ENCODE measurements at regions not wholly inside any gene's neighbourhood (a gene's known extent, or its start where the extent isn't known, plus 50 kb on each side); places are given as distances from the start of the nearest gene placed in this dataset.

DNA sequence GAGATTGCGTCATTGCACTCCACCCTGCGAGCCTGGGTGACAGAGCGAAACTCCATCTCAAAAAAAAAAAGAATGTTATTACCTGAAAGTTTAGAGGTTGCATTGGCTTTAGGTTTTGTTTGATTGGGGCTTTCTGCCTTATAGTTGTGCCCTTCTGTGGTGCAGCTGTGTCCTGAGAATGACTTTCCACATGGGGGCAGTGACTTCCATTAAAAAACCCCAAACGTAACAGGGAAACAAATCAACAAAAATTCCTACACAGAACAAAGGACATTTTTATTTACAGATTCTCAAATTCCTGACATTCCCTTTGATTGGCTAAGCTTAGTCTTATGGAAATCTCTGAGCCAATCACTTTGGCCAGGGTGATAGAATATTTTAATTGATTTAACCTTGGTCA is 154.1 kb upstream of the GPR149 start:
- Mint-ChIP-seq H3K27ac (ENCODE audit: unreplicated experiment) (no peak overlapping the region), H3K4me3 (ENCODE audit: unreplicated experiment) (no peak overlapping the region)

DNA sequence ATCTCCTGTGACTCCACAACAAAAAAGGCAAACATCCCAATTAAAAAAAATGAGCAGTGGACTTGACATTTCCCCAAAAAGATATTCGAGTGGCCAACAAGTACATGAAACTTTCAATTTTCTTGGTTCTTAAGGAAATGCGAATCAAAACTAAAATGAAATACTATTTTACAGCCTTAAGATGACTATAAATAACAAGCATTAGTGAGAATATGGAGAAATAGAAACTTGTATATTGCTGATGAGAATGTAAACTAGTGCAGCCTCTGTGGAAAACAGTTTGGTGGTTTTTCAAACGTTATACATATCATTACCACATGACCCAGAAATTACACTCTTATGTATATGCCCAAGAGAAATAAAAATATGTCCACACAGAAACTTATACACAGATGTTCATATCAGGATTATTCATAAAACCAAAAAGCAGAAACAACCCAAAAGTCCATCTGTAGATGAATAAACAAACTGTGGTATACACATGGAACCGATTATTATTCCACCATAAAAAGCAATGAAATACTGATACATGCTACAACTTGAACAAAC is 153.2 kb upstream of the GPR149 start:
- no peaks in the 10 kb centered on the region for H3K4me1 Mint-ChIP-seq (ENCODE audit: low read depth)

More for the DNA sequence above, 154.1 kb upstream of the GPR149 start:
- H3K27me3 Mint-ChIP-seq (ENCODE audit: low read depth): no peaks in the 10 kb centered on the region
- TF ChIP-seq, protein P1, sequence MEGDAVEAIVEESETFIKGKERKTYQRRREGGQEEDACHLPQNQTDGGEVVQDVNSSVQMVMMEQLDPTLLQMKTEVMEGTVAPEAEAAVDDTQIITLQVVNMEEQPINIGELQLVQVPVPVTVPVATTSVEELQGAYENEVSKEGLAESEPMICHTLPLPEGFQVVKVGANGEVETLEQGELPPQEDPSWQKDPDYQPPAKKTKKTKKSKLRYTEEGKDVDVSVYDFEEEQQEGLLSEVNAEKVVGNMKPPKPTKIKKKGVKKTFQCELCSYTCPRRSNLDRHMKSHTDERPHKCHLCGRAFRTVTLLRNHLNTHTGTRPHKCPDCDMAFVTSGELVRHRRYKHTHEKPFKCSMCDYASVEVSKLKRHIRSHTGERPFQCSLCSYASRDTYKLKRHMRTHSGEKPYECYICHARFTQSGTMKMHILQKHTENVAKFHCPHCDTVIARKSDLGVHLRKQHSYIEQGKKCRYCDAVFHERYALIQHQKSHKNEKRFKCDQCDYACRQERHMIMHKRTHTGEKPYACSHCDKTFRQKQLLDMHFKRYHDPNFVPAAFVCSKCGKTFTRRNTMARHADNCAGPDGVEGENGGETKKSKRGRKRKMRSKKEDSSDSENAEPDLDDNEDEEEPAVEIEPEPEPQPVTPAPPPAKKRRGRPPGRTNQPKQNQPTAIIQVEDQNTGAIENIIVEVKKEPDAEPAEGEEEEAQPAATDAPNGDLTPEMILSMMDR (IDR thresholded peaks at IDR 0.05): no peak
- no peak for DNase-seq (ENCODE audit: low spot score)
- H3K36me3 Mint-ChIP-seq (ENCODE audit: low read depth): no peaks in the 10 kb centered on the region
- no peaks in the 10 kb centered on the region for H3K9me3 Mint-ChIP-seq (ENCODE audit: low read depth)
- H3K4me1 Mint-ChIP-seq (ENCODE audit: low read depth): no peaks in the 10 kb centered on the region

DNA sequence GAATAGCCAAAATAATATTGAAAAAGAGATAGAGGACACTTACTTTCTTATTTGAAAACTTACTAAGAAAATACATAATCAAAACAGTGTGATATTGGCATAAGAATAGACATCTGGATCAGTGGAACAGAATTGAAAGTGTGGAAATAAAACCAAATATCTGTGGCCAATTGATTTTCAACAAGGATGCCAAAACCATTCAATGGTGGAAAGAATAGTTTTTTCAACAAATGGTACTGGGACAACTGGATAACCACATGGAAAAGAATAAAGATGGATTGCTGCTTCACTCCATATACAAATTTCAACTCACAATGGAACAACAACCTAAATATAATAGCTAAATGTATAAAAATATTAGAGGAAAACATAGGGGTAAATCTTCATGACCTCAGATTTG is 152.5 kb upstream of the GPR149 start:
- H3K4me1 Mint-ChIP-seq (ENCODE audit: low read depth): no peaks in the 10 kb centered on the region
- TF ChIP-seq, protein P1 (IDR thresholded peaks at IDR 0.05): no peak
- no peaks in the 10 kb centered on the region for H3K36me3 Mint-ChIP-seq (ENCODE audit: low read depth)
- no peak overlapping the region for H3K27ac Mint-ChIP-seq (ENCODE audit: unreplicated experiment)
- no peak for DNase-seq (ENCODE audit: low spot score)
- H3K27me3 Mint-ChIP-seq (ENCODE audit: low read depth): no peaks in the 10 kb centered on the region
- no peak overlapping the region for H3K4me3 Mint-ChIP-seq (ENCODE audit: unreplicated experiment)
- no peaks in the 10 kb centered on the region for H3K9me3 Mint-ChIP-seq (ENCODE audit: low read depth)

More for the DNA sequence above, 153.2 kb upstream of the GPR149 start:
- DNase-seq (ENCODE audit: low spot score): no peak
- Mint-ChIP-seq H3K9me3 (ENCODE audit: low read depth) (no peaks in the 10 kb centered on the region), H3K36me3 (ENCODE audit: low read depth) (no peaks in the 10 kb centered on the region), H3K4me3 (ENCODE audit: unreplicated experiment) (no peak overlapping the region), H3K27ac (ENCODE audit: unreplicated experiment) (no peak overlapping the region), H3K27me3 (ENCODE audit: low read depth) (no peaks in the 10 kb centered on the region)
- TF ChIP-seq, protein P1 (IDR thresholded peaks at IDR 0.05): no peak

DNA sequence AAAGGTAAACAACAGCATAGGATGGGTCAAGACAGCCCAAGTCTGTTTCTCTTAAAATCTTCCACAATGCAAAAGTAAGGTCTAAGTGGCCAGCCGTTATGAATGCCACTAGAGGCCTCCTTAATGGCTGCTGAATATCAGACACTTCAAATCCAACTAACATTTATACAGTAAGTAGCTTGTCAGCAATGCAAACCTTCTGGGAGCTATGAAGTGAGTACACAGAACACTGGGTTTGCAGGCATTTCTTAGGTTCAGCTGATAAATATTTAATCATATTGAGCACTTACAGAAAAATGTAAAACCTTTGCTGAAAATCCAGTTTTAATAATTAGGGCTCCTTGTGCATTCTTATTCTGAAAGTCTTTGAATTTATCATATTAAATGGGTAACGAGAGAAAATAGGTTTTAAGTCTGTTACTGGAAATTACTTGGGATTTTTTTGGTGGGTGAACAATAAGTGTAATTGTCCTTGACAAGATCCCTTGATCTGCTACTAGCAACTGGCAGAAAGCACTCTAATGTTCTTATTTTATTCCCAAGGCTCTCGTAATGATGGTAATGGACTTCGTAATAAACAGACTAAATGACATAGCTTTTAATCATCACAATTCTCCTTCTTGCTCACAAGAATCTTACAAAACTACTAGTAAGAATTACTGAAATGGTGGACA is 141.7 kb upstream of the GPR149 start:
- no peaks in the 10 kb centered on the region for H3K4me1 Mint-ChIP-seq (ENCODE audit: low read depth)
- H3K27me3 Mint-ChIP-seq (ENCODE audit: low read depth): no peaks in the 10 kb centered on the region
- no peak overlapping the region for H3K4me3 Mint-ChIP-seq (ENCODE audit: unreplicated experiment)
- peaks cover 13% of the 10 kb centered on the region for H3K9me3 Mint-ChIP-seq (ENCODE audit: low read depth)
- TF ChIP-seq, protein P1 (IDR thresholded peaks at IDR 0.05): no peak
- H3K36me3 Mint-ChIP-seq (ENCODE audit: low read depth): no peaks in the 10 kb centered on the region
- no peak overlapping the region for H3K27ac Mint-ChIP-seq (ENCODE audit: unreplicated experiment)
- no peak for DNase-seq (ENCODE audit: low spot score)

DNA sequence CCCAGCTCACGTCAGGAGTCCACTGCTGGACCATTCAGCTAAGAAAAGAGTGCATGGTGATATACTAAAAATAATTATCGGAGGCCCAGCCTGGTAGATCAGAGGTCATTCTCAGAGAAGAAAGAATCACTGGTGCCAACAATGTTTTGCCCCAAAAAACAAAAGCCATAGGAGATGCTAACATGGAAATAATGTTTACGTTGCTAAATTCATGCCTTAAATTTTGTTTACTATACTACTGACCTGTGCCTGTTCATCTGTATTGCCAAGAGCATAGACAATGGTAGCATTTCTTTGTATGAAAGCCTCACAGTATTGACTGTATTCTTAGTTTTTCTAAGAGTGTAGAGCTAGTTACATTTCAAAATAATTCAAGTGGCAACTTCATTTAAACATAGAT is 138.1 kb upstream of the GPR149 start:
- Mint-ChIP-seq H3K4me3 (ENCODE audit: unreplicated experiment) (no peak overlapping the region), H3K36me3 (ENCODE audit: low read depth) (no peaks in the 10 kb centered on the region), H3K9me3 (ENCODE audit: low read depth) (no peaks in the 10 kb centered on the region), H3K27me3 (ENCODE audit: low read depth) (peaks cover 4% of the 10 kb centered on the region), H3K27ac (ENCODE audit: unreplicated experiment) (no peak overlapping the region), H3K4me1 (ENCODE audit: low read depth) (no peaks in the 10 kb centered on the region)
- no peak for DNase-seq (ENCODE audit: low spot score)
- TF ChIP-seq, protein P1 (IDR thresholded peaks at IDR 0.05): no peak
